GDM1 (cell line): ENCODE measurements at regions not wholly inside any gene's neighbourhood (a gene's known extent, or its start where the extent isn't known, plus 50 kb on each side); places are given as distances from the start of the nearest gene placed in this dataset.

ENCODE experiments used
- DNase-seq: peaks from one replicate; lab custom pipeline; 2025; lab: John Stamatoyannopoulos, UW

GRCh38 chr5:155844542-155844941, 482.4 kb upstream of the SGCD start:
- no peak for DNase-seq

DNA sequence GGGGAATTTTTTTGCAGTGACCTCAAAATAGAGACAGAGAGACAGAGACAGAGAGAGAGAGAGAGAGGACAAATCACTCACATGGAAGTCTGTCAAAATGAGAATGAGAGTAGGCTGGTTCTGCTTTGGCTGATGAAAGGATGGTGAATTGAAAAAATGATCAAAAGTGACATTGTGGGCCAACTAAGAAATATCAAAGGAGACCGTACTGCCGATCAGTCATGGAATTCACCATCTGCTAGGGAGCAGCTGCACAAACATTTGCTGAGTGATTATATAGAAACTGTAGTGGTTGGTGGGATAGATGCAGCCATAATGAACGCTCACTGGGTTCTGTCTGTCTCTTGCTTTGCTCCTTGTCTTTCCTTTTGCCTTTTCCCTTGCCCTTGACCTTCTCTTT, 476.6 kb upstream of the SGCD start:
- no peak for DNase-seq

DNA sequence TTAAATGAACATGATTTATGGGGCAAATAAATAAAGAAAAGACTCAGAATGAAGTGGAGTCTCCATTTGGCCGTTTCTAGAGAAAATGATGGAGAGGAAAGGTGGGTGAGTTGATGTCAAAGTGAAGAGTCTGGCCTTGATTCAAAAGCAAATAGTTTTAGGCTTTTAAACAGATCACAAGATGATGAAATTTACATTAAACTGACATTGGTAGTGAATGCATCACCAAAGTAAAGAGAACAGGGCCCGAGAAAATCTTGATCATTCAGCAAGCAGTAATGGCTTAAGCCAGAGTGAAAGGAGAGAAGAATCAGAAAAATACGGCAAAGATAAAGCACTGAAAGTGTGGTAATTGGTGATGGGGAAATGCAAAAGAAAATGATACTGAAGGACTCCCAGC, 460.0 kb upstream of the SGCD start:
- no peak for DNase-seq

DNA sequence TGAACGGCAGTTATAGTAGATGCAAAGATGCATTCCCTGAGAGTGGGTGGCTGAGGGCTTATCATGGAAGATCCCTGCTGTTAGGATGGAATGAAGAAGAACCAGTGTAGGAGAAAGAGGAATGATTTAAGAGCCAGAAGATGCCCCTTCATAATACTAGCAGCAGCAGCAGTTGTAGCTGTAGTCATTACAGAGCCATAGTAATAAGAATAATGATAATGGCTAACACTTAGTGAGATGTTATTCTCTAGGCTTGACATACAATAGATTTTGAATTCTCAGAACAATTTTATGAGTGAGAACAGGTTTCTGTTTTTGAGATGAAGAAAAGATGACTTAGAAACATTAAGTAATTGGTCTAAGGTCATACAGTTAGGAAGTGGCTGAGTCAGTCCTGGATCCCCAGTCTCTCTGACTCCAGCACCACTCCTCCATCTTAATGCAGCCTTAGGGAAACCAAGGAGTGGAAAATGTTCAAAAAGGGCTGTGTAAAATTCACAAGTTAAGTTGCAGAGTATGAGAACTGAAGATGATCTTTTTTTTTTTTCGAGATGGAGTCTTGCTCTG, 459.4 kb upstream of the SGCD start:
- DNase-seq: no peak

GRCh38 chr5:155870636-155871035, 456.3 kb upstream of the SGCD start:
- DNase-seq: no peak

GRCh38 chr5:155871623-155872022, 455.3 kb upstream of the SGCD start:
- no peak for DNase-seq

- no peak for DNase-seq
Observed at GRCh38 chr5:155872629-155873220, 454.2 kb upstream of the SGCD start.

DNA sequence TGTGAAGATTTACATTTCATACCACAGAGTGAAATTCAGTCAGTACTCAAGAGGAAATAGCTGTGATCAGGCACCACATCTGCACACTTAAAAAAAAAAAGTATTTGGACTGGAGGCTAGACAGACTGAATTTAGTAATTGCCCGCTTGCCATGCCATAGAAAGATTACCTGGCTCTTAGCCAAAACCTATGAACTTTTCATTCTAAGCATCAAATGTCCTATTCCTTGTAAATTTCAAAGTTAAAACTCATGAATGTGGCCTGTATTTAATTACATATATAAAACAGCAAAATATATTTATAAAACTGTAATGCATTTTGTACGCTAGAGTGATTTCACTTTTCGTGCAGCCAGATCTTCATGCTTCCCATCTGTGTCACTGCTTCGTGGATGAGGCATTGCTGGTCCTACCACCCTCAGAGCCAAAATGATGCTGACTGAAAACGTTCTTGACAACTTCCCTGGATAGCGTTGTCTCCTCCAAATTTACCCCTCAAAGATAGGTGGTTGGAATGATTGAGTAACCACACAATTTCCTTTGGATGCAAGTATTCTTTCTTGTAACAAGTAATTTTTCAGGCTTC, 447.9 kb upstream of the SGCD start:
- no peak for DNase-seq

- no peak for DNase-seq
Observed at GRCh38 chr5:155884041-155884440, 442.9 kb upstream of the SGCD start.

- DNase-seq: no peak
Observed at GRCh38 chr5:155885199-155885598, 441.8 kb upstream of the SGCD start.

DNA sequence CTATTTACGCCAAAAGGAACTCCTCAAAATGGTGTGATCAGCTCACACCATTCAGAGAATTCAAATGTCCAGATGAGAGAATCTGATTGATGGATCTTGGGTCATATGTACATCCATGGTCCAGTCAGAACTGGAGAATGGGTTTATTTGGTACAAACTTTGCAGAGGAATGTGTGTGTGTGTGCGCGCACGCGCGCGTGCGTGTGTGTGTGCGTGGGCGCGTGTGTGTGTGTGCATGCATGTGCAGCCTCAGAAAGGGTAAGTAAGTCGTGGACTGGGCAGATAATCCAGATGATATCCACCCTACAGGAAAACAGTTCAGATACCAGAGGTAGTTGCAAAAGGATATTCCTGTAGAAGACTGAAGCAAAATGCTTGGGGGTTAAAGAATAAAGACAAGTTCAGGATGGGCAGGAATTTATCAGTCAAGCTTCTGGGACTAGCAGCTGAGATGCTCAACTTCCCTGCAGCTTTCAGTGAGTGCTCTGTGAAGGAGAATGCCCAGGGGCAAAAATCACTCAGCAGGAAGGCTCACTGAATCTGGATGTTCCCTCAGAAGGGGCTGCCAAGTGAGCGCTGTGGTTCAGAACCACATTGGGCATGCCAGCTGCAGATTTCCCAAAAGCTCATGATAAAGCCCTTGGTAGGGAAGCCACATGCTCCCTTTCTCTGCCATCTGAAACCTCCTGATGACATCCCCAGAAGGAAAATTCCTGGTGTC, 440.5 kb upstream of the SGCD start:
- no peak for DNase-seq

DNA sequence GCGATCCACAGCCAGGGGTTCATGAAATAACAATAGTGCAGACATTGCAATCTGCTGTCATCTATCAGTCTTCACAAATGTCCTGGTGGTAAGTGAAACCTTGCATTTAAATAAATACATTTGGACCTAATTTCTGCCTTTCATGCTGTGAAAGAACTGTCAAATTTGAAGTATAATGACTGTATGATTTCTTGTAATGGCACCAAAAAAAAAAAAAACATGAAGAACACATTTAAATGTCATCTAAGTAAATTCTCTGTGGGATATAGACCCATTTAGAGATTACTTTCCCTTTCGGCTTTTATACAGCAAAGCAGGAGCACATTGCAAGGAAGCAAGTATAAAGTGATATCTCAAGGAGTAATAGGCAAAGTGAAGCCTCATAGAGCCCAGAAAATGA, 431.5 kb upstream of the SGCD start:
- DNase-seq: no peak

DNA sequence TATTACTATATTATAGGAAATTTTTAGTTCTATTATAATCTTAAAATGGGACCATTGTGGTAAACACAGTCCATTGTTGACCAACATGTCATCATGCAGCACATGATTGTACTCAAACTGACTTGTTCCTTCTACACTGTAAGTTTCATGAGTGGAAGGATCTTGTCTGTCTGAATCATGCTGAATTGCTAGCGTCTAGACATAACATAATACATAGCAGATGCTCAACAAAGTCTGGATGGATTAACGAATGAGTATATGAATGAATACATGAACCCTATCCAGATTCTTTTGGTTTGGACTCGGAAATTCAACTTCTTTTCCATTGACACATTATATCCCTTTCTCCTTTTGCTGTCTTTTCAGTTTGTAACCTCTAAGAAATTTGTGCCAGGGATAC, 429.2 kb upstream of the SGCD start:
- no peak for DNase-seq

- no peak for DNase-seq
Observed at GRCh38 chr5:155898284-155898683, 428.7 kb upstream of the SGCD start.

DNA sequence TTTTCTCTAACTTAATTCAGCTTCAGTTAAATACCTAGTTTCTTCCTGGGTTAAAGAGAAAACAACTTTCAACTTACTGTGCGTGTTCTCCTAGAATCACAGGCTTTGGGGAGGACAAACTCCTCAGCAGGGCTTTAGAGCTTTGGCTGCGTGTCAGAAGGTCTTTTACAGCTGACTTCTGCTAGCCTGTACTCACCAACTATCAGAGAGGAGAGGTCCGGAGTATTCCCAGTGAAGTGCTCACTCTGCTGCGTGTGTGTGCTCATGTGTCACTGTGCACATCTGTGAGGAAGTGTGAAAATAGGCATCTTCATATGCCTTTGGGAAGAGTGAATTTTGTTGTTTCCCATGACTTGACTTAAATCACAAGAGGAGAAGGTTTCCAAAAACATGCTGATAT, 423.2 kb upstream of the SGCD start:
- no peak for DNase-seq

DNA sequence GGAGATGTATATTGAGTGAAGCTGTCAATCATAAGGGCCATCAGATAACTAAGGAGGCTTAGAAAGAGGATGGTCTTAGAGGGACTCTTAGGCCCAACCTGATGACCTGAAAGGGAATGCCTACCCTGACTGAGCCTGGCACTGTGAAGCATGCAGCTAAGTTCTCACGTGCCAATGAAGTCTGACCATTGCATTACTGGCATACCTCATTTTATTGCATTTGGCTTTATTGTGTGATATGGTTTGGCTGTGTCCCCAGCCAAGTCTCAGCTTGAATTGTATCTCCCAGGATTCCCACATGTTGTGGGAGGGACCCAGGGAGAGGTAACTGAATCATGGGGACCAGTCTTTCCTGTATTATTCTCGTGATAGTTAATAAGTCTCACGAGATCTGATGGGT, 421.6 kb upstream of the SGCD start:
- DNase-seq: no peak

- peak; percentile 1 for DNase-seq
Observed at GRCh38 chr5:155906046-155906445, 420.9 kb upstream of the SGCD start.

- DNase-seq: no peak
Observed at GRCh38 chr5:155908543-155908942, 418.4 kb upstream of the SGCD start.

DNA sequence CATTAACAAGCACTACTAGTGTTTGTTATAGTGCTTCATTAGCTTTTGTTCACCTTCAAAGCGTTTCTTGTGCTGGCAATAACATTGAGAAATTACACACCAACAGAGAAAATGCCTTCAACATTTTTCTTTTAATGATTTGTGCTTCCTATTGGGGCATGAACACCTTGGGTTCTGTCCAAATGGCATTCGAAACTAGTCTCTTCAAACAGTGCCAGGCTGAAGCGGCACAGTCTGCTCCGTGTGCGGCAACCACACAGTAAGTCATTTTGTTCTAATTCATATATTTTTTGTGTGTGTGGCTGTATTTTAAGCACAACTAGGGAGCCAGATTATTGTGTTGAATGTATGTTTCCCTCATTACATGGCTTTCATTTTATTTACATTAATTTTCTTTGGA, 414.7 kb upstream of the SGCD start:
- no peak for DNase-seq

DNA sequence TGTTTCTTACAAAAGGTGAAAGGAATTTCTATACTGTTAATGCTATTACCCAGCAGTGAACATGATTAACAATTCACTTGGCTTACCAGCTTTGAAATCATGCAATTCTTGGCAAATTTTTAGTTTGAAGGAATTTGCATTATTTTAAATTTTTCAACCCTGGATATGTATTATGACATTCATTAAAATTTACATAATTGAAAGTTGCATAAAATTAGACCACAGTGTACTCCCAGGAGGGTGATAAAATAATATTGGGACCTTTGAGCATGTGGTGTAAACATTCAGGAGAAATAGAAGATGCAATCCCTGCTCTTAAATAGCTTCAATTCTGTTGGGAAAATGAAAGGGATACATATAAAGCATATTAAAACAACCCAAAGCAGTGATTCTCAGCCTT, 412.2 kb upstream of the SGCD start:
- DNase-seq: no peak

GRCh38 chr5:155915601-155916000, 411.4 kb upstream of the SGCD start:
- DNase-seq: no peak

- no peak for DNase-seq
Observed at GRCh38 chr5:155919126-155919525, 407.8 kb upstream of the SGCD start.

DNA sequence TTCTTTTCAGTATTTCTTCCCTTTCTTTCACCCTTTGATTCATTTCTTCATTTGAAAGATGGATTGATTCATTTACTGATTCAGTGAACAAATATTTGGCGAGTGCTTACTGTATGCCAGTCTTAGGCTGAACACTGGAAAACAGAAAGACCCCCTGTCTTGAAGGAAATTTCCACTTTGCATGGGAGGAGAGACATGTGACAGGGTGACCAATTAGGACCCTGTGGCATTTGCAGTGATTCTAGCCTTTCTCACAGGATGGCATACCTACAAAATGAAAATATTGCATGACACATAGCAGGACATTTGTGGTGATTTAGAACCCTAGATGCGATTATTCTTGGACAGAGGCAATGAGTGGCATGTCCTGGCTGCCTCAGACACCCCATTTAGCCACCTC, 407.2 kb upstream of the SGCD start:
- DNase-seq: no peak
